ENCODE measurements at regions not wholly inside any gene's neighbourhood (a gene's known extent, or its start where the extent isn't known, plus 50 kb on each side); places are given as distances from the start of the nearest gene placed in this dataset.
"Not testable (repeated sequence)": the region's sequence is repeated elsewhere in the genome, so short reads cannot be mapped to it uniquely, and the experiment has no call there.

GRCh38 chr5:72692651-72693442 is 123.6 kb upstream of the TNPO1 start:
- no peak for DNase-seq (ENCODE audit: low read depth in 1 of 2, low spot score in 1 of 2)

- DNase-seq (ENCODE audit: low read depth in 1 of 2, low spot score in 1 of 2): no peak
Measured at GRCh38 chr5:72692231-72692637, 124.2 kb upstream of the TNPO1 start.

DNA sequence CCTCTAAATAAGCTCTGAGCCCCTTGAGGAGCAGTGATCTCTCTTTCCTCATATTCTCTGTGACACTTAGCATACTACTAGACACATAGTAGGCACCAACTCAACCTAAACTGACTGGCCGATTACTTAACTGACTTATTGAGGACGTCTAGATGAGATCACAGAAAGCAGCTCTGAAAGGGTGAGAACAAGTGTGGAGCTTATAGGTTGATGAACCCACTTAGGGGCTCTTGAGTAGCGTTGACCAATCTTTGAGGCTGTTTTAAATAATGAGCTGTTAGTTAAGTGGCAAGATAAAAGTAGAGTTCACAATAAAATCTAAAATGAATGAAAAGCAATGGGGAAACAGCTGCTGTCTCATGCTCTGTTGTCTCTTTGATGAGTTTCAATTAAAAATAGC is 124.7 kb upstream of the TNPO1 start:
- DNase-seq (ENCODE audit: low read depth in 1 of 2, low spot score in 1 of 2): no peak

- DNase-seq (ENCODE audit: low read depth in 1 of 2, low spot score in 1 of 2): no peak
Measured at GRCh38 chr5:72688916-72689315, 127.5 kb upstream of the TNPO1 start.

DNA sequence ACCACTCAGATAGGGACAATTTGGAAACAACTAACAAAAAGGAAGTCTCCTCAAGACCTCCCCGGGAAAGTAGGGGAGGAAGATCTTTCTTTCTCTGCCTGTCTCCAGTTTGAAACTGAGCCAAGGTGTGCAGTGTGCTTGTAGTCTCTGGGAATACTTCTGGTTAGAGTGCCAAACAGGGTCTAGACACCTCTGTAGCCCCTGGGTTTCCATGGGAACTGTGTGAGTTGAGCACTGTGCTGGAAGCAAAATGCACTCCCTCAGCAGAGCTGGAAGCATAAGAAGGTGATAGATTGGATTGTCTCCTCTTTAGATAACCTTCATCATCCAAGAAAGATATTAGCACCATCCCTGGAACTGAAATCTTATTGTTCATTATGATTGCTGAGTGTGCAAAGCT is 129.2 kb upstream of the TNPO1 start:
- DNase-seq (ENCODE audit: low read depth in 1 of 2, low spot score in 1 of 2): no peak

GRCh38 chr5:72682561-72682960 is 133.9 kb upstream of the TNPO1 start:
- DNase-seq (ENCODE audit: low read depth in 1 of 2, low spot score in 1 of 2): no peak

- DNase-seq (ENCODE audit: low read depth in 1 of 2, low spot score in 1 of 2): no peak
Measured at GRCh38 chr5:72681781-72682180, 134.7 kb upstream of the TNPO1 start.

- no peak for DNase-seq (ENCODE audit: low read depth in 1 of 2, low spot score in 1 of 2)
Measured at GRCh38 chr5:72677447-72677846, 139.0 kb upstream of the TNPO1 start.

DNA sequence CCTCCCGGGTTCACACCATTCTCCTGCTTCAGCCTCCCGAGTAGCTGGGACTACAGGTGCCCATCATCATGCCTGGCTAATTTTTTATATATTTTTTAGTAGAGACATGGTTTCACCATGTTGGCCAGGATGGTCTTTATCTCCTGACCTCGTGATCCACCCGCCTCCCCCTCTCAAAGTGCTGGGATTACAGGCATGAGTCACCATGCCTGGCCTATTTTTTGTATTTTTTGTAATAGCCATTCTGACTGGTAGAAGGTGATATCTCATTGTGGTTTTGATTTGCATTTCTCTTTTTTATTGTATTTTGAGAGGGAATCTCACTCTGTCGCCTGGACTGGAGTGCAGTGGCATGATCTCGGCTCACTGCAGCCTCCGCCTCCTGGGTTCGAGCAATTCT is 139.6 kb upstream of the TNPO1 start:
- DNase-seq (ENCODE audit: low read depth in 1 of 2, low spot score in 1 of 2): not testable (repeated sequence)

- no peak for DNase-seq (ENCODE audit: low read depth in 1 of 2, low spot score in 1 of 2)
Measured at GRCh38 chr5:72673623-72674022, 142.8 kb upstream of the TNPO1 start.

DNA sequence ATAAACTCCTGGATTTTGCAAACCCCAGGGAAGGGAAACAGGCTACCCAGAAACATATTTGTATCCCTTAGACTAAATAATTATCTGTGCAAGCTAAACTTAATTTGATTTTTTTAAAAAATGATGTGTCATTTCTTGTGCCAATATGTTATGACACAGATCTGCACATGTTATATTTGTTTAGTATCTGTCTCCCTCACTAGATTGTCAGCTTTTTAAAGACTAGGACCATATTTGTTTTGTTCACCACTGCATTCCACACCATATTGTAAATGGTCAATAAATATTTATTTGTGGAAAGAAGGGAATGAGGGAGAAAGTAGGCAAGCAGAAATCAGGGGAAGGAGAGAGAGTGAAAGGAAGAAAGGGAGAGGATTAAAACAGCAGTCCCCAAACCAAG is 143.3 kb upstream of the TNPO1 start:
- no peak for DNase-seq (ENCODE audit: low read depth in 1 of 2, low spot score in 1 of 2)

- DNase-seq (ENCODE audit: low read depth in 1 of 2, low spot score in 1 of 2): no peak
Measured at GRCh38 chr5:72667708-72668107, 148.8 kb upstream of the TNPO1 start.

DNA sequence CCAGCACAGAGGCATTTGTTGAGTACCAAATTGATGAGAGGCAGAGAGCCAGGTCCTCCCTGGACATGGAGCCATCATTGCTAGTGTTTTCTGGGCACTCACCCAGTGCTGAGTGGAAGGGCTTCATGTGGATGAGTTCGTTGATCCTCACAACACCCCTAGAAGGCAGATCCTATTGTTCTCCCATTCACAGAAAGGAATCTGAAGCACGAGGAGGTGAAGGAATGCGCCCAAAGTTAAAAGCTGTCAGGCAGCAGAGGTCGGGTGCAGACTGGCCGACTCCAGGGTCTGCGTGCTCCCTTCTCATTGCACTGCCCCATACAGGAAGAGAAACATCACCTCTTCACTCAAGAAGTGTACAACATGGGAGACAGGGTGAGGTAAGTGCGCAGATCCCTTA is 153.5 kb upstream of the TNPO1 start:
- no peak for DNase-seq (ENCODE audit: low read depth in 1 of 2, low spot score in 1 of 2)

DNA sequence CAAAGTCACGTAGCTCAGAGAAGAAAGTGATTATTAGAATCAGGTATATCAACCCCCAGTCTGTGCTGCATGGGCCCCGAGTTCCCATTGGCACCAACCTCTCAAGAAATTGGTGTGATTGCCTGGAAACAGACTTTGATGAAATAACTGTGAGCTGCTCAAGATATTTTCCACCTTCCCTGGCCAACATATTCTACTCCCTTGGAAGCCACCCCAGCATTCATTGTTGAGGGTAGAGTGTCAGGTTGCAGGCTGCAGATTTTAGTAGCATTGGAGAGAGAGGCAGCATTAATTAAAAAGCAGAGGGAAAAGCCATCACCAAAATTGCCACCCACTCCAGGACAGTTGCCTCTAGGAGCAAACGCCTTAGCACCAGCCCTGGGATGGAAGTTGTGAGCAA is 154.2 kb upstream of the TNPO1 start:
- DNase-seq (ENCODE audit: low read depth in 1 of 2, low spot score in 1 of 2): no peak

- DNase-seq (ENCODE audit: low read depth in 1 of 2, low spot score in 1 of 2): no peak
Measured at GRCh38 chr5:72661405-72661804, 154.2 kb upstream of the ZNF366 start.

DNA sequence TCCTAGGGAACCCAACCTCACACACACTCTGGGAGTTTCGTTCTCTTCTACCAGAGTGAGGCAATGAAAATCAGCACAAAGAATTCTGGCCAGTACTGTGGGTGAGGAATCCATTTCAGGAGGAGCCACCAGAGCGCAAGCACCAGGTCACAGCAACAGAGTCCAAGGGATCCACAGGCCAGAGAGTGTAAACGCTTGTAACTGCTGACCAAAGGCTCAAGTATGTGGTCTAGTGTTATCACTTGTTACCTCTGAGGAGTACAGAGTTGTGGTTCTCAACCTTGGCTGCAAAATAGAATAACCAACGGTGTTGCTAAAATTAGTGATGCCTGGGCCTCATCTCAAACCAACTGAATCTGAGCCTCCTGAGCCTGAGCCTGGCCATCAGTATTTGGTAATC is 152.5 kb upstream of the ZNF366 start:
- DNase-seq (ENCODE audit: low read depth in 1 of 2, low spot score in 1 of 2): no peak

DNA sequence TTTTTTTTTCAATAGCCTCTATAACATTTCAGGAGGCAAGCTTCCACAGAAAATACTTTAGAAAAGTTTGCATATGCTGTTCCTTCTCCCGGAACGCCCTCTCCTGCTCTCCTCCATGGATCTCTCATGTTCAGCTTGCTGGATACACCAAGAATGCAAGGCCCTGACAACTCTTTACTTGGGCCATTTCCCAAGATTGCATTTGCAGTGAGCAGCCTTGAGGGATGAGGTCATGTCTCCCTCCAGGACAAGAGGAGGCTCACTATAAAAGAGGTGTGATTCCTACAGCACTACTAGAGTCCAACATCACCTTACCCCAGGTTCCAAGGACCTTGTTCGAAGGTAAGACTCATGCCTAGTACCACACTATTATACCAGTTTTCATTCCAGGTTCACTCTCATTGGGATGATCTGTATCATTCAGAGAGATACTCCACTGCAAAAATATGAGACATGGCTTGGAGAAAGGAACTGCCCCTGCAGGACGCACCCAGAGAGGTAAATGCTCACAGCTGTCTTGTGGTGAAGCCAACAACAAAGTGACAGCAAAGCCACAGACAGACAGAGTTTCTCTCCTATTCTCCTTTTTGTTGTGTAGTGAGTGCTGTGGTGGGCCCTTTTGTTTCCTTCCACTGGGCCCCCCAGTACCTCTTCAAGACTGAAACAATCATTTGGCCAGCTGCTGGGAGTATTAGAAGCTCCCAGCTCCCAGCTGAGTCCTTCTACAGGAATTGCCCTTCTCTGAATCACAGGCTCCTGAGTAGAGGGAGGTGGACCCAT is 151.7 kb upstream of the ZNF366 start:
- no peak for DNase-seq (ENCODE audit: low read depth in 1 of 2, low spot score in 1 of 2)

DNA sequence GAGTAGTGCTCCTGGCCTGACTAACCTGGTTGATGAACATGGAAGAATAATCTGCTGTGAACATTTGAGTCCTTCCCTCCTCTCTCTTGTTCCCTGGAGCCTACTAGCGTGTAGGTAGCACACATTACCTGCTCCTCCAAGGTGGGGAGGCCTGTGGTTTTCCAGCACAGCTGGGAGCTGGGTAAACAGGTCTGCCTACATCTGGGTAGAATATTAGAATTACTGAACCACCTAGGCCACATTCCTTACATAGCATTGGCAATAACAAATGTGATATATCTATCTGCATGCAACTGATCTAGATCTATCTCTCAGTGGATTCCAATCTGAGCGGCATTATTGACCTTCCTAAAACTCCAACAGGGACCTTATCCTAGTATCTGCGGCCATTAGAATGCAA is 151.0 kb upstream of the ZNF366 start:
- no peak for DNase-seq (ENCODE audit: low read depth in 1 of 2, low spot score in 1 of 2)

GRCh38 chr5:72656756-72657513 is 149.7 kb upstream of the ZNF366 start:
- DNase-seq (ENCODE audit: low read depth in 1 of 2, low spot score in 1 of 2): no peak

- no peak for DNase-seq (ENCODE audit: low read depth in 1 of 2, low spot score in 1 of 2)
Measured at GRCh38 chr5:72656331-72656730, 149.1 kb upstream of the ZNF366 start.

DNA sequence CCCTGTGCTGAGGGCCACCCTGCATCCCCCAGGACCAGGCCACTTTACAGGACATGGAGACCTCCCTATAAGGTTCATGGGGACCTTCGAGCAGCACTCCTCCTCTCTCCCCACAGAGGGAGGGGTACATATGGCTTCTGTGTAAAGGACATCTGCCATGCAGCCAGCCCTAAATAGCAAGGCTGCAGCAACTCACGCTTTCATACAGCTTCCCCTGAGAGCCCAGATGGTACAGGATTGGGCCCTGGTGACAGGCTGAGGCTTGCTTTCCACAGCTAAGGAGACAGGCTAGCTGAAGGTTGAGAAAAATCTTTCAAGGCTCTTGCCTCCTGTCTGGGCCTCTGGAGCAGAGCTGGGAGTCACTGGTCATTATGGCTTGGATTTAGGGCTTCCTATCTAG is 147.0 kb upstream of the ZNF366 start:
- no peak for DNase-seq (ENCODE audit: low read depth in 1 of 2, low spot score in 1 of 2)

- DNase-seq (ENCODE audit: low read depth in 1 of 2, low spot score in 1 of 2): no peak
Measured at GRCh38 chr5:72653586-72653985, 146.4 kb upstream of the ZNF366 start.
